ENCODE measurements at regions not wholly inside any gene's neighbourhood (a gene's known extent, or its start where the extent isn't known, plus 50 kb on each side); places are given as distances from the start of the nearest gene placed in this dataset.

- no peak for DNase-seq (ENCODE audit: low spot score in 2 of 2)
- Mint-ChIP-seq H3K27me3 (peaks cover 42% of the 10 kb centered on the region), H3K4me1 (no peaks in the 10 kb centered on the region), H3K9me3 (no peaks in the 10 kb centered on the region), H3K4me3 (no peak overlapping the region), H3K36me3 (ENCODE audit: insufficient read depth) (no peaks in the 10 kb centered on the region), H3K27ac (ENCODE audit: low read depth) (no peak overlapping the region)
- ATAC-seq (replicated peaks; ENCODE audit: extremely low read depth, poor library complexity, severe bottlenecking): no peak
These were observed 54.8 kb upstream of the EXOC4 start for GRCh38 chr7:133197972-133198544.

GRCh38 chr7:133199831-133200230 lies 53.0 kb upstream of the EXOC4 start:
- Mint-ChIP-seq H3K27ac (ENCODE audit: low read depth) (no peak overlapping the region), H3K4me1 (no peaks in the 10 kb centered on the region), H3K27me3 (peaks cover 31% of the 10 kb centered on the region), H3K9me3 (no peaks in the 10 kb centered on the region), H3K4me3 (no peak overlapping the region), H3K36me3 (ENCODE audit: insufficient read depth) (no peaks in the 10 kb centered on the region)
- no peak for ATAC-seq (replicated peaks; ENCODE audit: extremely low read depth, poor library complexity, severe bottlenecking)
- no peak for DNase-seq (ENCODE audit: low spot score in 2 of 2)

- ATAC-seq (replicated peaks; ENCODE audit: extremely low read depth, poor library complexity, severe bottlenecking): no peak
These were observed 51.4 kb upstream of the EXOC4 start for GRCh38 chr7:133201470-133201869.

GRCh38 chr7:133202942-133203341 lies 49.9 kb upstream of the EXOC4 start:
- H3K9me3 Mint-ChIP-seq: no peaks in the 10 kb centered on the region
- no peak overlapping the region for H3K4me3 Mint-ChIP-seq
- no peaks in the 10 kb centered on the region for H3K36me3 Mint-ChIP-seq (ENCODE audit: insufficient read depth)
- no peaks in the 10 kb centered on the region for H3K4me1 Mint-ChIP-seq
- DNase-seq (ENCODE audit: low spot score in 2 of 2): no peak
- peaks cover 23% of the 10 kb centered on the region for H3K27me3 Mint-ChIP-seq
- H3K27ac Mint-ChIP-seq (ENCODE audit: low read depth): no peak overlapping the region
- no peak for ATAC-seq (replicated peaks; ENCODE audit: extremely low read depth, poor library complexity, severe bottlenecking)

More at GRCh38 chr7:133201470-133201869, 51.4 kb upstream of the EXOC4 start:
- no peak overlapping the region for H3K27ac Mint-ChIP-seq (ENCODE audit: low read depth)
- H3K9me3 Mint-ChIP-seq: no peaks in the 10 kb centered on the region
- H3K27me3 Mint-ChIP-seq: peaks cover 31% of the 10 kb centered on the region
- H3K36me3 Mint-ChIP-seq (ENCODE audit: insufficient read depth): no peaks in the 10 kb centered on the region
- H3K4me1 Mint-ChIP-seq: no peaks in the 10 kb centered on the region
- no peak for DNase-seq (ENCODE audit: low spot score in 2 of 2)
- no peak overlapping the region for H3K4me3 Mint-ChIP-seq

Data from central memory CD8-positive, alpha-beta T cell (primary cell).